ENCODE measurements at regions not wholly inside any gene's neighbourhood (a gene's known extent, or its start where the extent isn't known, plus 50 kb on each side); places are given as distances from the start of the nearest gene placed in this dataset.

DNA sequence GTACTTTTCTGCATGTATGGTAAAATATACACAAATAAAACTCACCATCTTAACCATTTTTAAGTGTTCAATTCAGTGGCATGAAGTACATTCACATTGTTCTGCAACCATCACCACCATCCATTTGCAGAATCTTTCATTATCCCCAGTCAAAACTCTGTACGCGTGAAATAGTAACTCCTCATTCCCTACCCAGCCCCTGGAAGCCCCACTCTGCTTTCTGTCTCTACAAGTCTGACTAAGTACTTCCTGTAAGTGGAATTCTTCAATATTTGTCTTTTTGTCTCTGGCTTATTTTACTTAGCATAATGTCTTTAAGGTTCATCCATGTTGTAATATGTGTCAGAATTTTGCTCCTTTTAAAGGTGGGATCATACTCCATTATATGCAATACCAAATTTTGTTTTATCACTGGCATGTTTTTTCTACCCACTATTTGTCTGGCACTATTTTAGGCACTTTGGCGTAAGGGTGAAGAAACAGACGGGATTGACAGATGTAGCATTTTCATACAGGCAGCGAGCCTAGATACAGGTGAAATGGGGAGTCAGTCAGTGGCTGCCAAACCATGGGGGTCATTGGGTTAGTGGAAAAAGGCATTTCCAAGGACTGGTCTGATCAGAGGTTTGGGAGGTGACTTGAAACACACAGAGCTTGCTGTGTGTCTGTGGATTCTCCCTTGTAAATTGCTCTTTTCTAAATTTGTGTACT, 163.2 kb upstream of the MYCN start:
- Histone ChIP-seq H3K27ac (no peak overlapping the region), H3K4me1 (no peaks in the 10 kb centered on the region), H3K36me3 (no peaks in the 10 kb centered on the region), H3K4me3 (no peak overlapping the region), H3K27me3 (replicated peaks in 1 of 7) (peaks cover 0 to 1% (median 0%) of the 10 kb centered on the region in 7 donors), H3K9me3 (no peaks in the 10 kb centered on the region)
- intact Hi-C loops (cut with DNase I; ENCODE audit: low total_unique reads): no loop called here
- TF ChIP-seq, protein P1, sequence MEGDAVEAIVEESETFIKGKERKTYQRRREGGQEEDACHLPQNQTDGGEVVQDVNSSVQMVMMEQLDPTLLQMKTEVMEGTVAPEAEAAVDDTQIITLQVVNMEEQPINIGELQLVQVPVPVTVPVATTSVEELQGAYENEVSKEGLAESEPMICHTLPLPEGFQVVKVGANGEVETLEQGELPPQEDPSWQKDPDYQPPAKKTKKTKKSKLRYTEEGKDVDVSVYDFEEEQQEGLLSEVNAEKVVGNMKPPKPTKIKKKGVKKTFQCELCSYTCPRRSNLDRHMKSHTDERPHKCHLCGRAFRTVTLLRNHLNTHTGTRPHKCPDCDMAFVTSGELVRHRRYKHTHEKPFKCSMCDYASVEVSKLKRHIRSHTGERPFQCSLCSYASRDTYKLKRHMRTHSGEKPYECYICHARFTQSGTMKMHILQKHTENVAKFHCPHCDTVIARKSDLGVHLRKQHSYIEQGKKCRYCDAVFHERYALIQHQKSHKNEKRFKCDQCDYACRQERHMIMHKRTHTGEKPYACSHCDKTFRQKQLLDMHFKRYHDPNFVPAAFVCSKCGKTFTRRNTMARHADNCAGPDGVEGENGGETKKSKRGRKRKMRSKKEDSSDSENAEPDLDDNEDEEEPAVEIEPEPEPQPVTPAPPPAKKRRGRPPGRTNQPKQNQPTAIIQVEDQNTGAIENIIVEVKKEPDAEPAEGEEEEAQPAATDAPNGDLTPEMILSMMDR (IDR thresholded peaks at IDR 0.05 in 8 of 11, conservative IDR thresholded peaks at IDR 0.05 in 3 of 11): no peak
- TF ChIP-seq POLR2AphosphoS5 (IDR thresholded peaks at IDR 0.05) (no peak), POLR2A (IDR thresholded peaks at IDR 0.05) (no peak)
- no peak for DNase-seq
- WGBS, 5 donors: 92 to 96% (median 93%) methylated on average over 5 of the region's 5 CpGs

DNA sequence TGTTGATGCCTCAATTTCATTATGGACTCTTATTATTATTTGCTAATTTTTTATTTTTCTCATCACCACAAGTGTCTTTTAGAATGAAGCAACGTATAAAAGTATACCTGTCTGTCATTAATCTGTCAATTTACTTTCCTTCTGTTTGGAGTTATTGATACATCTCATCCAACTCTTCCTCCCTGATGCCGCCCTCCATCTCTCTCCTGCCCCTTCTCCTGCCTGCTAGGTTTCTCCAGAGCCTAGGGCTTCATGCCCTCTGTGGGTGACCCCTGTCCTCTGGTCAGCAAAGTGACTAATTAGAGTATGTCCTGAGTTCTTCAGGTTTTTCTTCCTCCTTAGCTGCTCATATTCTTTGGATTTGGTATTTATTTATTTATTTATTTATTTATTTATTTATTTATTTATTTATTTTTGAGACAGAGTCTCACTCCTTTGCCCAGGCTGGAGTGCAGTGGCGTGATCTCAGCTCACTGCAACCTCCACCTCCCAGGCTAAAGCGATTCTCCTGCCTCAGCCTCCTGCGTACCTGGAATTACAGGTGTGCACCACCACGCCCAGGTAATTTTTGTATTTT, 162.5 kb upstream of the MYCN start:
- TF ChIP-seq POLR2A (IDR thresholded peaks at IDR 0.05): no peak
- TF ChIP-seq, protein P1 (IDR thresholded peaks at IDR 0.05 in 8 of 11, conservative IDR thresholded peaks at IDR 0.05 in 3 of 11): no peak
- no peak for TF ChIP-seq POLR2AphosphoS5 (IDR thresholded peaks at IDR 0.05)
- no peaks in the 10 kb centered on the region for H3K4me1 ChIP-seq
- H3K9me3 ChIP-seq: no peaks in the 10 kb centered on the region
- no peak overlapping the region for H3K27ac ChIP-seq
- no peaks in the 10 kb centered on the region for H3K36me3 ChIP-seq
- no peak overlapping the region for H3K4me3 ChIP-seq
- DNase-seq: no peak
- intact Hi-C loops (cut with DNase I; ENCODE audit: low total_unique reads): no loop called here
- 84 to 96% (median 89%) methylated on average over 6 of the region's 6 CpGs for WGBS, 5 donors
- peaks cover 0 to 8% (median 0%) of the 10 kb centered on the region in 7 donors for H3K27me3 ChIP-seq (replicated peaks in 1 of 7)

DNA sequence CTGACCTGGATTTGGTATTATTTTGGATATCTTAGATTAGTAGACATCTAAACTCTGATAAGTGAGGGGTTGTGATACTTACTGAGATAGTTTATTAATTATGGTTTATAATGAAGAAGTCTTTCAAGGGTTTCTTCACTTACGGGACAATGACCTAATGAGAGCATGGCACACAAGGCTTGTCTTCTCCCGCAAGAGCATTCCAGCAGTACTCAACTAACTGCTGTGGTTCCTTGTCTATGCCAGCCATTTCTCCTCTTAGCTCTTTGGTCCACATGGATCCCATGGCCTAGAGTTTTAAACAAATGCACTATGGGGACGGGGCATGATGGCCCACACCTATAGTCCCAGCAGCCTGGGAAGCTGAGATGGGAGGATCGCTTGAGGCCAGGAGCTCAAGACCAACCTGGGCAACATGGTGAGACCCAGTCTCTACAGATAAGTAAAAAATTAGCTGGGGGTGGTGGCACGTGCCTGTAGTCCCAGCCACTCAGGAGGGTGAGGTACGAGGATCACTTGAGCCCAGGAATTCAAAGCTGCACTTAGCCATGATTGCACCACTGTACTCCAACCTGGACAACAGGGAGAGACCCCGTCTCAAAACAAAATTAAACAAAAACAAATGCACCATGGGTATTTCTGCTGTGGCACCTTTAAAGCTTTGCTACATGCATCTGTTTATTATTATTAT, 161.7 kb upstream of the MYCN start:
- WGBS, 5 donors: 75 to 94% (median 80%) methylated on average over 6 to 7 of the region's 7 CpGs
- H3K36me3 ChIP-seq: no peaks in the 10 kb centered on the region
- no peak overlapping the region for H3K4me3 ChIP-seq
- no peak overlapping the region for H3K27ac ChIP-seq
- peaks cover 0 to 8% (median 0%) of the 10 kb centered on the region in 7 donors for H3K27me3 ChIP-seq (replicated peaks in 1 of 7)
- no peak for DNase-seq
- intact Hi-C loops (cut with DNase I; ENCODE audit: low total_unique reads): no loop called here
- TF ChIP-seq POLR2AphosphoS5 (IDR thresholded peaks at IDR 0.05): no peak
- TF ChIP-seq, protein P1 (IDR thresholded peaks at IDR 0.05 in 8 of 11, conservative IDR thresholded peaks at IDR 0.05 in 3 of 11): no peak
- no peak for TF ChIP-seq POLR2A (IDR thresholded peaks at IDR 0.05)
- H3K4me1 ChIP-seq: no peaks in the 10 kb centered on the region
- H3K9me3 ChIP-seq: no peaks in the 10 kb centered on the region

Measured in spleen (tissue), 11 donors.